H1 (cell line): ENCODE measurements at regions not wholly inside any gene's neighbourhood (a gene's known extent, or its start where the extent isn't known, plus 50 kb on each side); places are given as distances from the start of the nearest gene placed in this dataset.

Experiments used
- CEBPB ChIP-seq: IDR thresholded peaks from 2 replicates; pipeline ENCODE4 v1.6.1; 2012; ENCODE audit warnings: low read depth, low read length
- CREB1 ChIP-seq: IDR thresholded peaks from 2 replicates; pipeline ENCODE4 v1.6.1; 2012; ENCODE audit warnings: inconsistent platforms
- NRF1 ChIP-seq: IDR thresholded peaks from 2 replicates; pipeline ENCODE4 v1.6.1; 2011; ENCODE audit warnings: mild to moderate bottlenecking, low read depth, low read length, improper control_type of control experiment
- POLR2AphosphoS5 ChIP-seq: IDR thresholded peaks from 2 replicates; pipeline ENCODE4 v1.6.1; 2011; ENCODE audit warnings: low read depth, low read length
- RAD21 ChIP-seq, 2 experiments: IDR thresholded peaks in 1 of 2; conservative IDR thresholded peaks in 1 of 2; 2 replicates each; pipeline ENCODE4 v1.6.1; 2011; ENCODE audit warnings: low read depth in 2 of 2, low read length in 2 of 2, improper control_type of control experiment in 1 of 2, inconsistent platforms in 1 of 2, mild to moderate bottlenecking in 1 of 2, moderate library complexity in 1 of 2
- SP1 ChIP-seq: IDR thresholded peaks from 2 replicates; pipeline ENCODE4 v1.6.1; 2011; ENCODE audit warnings: low read depth, low read length
- SUZ12 ChIP-seq: fragments of 200-600 bp; sonication (generic); IDR thresholded peaks from 2 replicates; pipeline ENCODE4 v1.6.1; 2012; ENCODE audit warnings: mild to moderate bottlenecking, inconsistent platforms, low read length, moderate library complexity, mixed read lengths
- TF ChIP-seq, protein P1 (sequence below): IDR thresholded peaks from 2 replicates; pipeline ENCODE4 v1.6.1; 2011; ENCODE audit warnings: low read length, improper control_type of control experiment
- TF ChIP-seq, protein P2 (sequence below), 3 experiments: IDR thresholded peaks; 1 replicate in 2 of 3; 2 replicates in 1 of 3; pipeline versions ENCODE4 v1.5.1 to v1.6.1; 2011; ENCODE audit warnings: low read length in 3 of 3, mild to moderate bottlenecking in 3 of 3, inconsistent platforms in 2 of 3, low read depth in 1 of 3, moderate library complexity in 1 of 3; ENCODE audit not compliant: insufficient read depth in 1 of 3; ENCODE audit errors: control extremely low read depth in 1 of 3
- TF ChIP-seq, protein P3 (sequence below): IDR thresholded peaks from 2 replicates; pipeline ENCODE4 v1.6.1; 2012; ENCODE audit warnings: inconsistent platforms

DNA sequence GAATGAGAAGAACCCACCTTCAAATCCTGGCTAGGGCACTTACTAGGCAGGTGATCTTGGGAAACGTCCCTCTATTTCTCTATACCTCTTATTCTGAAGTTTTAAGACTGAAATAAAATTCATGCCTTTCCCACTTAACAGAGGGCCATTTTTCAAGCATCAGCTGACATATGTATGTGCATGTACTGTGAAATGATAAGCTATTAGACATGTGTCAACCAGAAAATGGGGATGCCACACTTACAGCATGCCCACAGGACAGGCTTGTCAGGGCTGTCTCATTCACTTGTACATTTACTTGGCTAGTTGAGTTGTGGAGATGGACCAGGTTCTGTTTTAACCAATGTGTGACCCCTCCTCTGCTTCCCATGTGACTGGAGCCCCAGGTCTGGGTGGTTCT is 78.5 kb downstream of the C9orf152 start:
- TF ChIP-seq, protein P1, sequence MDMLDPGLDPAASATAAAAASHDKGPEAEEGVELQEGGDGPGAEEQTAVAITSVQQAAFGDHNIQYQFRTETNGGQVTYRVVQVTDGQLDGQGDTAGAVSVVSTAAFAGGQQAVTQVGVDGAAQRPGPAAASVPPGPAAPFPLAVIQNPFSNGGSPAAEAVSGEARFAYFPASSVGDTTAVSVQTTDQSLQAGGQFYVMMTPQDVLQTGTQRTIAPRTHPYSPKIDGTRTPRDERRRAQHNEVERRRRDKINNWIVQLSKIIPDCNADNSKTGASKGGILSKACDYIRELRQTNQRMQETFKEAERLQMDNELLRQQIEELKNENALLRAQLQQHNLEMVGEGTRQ, result no peak
- no peak for TF ChIP-seq SUZ12
- TF ChIP-seq SP1, result no peak
- no peak for TF ChIP-seq POLR2AphosphoS5
- no peak for TF ChIP-seq CREB1
- TF ChIP-seq, protein P2, sequence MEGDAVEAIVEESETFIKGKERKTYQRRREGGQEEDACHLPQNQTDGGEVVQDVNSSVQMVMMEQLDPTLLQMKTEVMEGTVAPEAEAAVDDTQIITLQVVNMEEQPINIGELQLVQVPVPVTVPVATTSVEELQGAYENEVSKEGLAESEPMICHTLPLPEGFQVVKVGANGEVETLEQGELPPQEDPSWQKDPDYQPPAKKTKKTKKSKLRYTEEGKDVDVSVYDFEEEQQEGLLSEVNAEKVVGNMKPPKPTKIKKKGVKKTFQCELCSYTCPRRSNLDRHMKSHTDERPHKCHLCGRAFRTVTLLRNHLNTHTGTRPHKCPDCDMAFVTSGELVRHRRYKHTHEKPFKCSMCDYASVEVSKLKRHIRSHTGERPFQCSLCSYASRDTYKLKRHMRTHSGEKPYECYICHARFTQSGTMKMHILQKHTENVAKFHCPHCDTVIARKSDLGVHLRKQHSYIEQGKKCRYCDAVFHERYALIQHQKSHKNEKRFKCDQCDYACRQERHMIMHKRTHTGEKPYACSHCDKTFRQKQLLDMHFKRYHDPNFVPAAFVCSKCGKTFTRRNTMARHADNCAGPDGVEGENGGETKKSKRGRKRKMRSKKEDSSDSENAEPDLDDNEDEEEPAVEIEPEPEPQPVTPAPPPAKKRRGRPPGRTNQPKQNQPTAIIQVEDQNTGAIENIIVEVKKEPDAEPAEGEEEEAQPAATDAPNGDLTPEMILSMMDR (IDR thresholded peaks at IDR 0.05; ENCODE audit: control extremely low read depth in 1 of 3, insufficient read depth in 1 of 3, low read depth in 1 of 3, low read length in 3 of 3), result no peak
- TF ChIP-seq, protein P3, sequence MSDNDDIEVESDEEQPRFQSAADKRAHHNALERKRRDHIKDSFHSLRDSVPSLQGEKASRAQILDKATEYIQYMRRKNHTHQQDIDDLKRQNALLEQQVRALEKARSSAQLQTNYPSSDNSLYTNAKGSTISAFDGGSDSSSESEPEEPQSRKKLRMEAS, result no peak
- no peak for TF ChIP-seq CEBPB
- no peak for TF ChIP-seq NRF1
- TF ChIP-seq RAD21 (IDR thresholded peaks at IDR 0.05 in 1 of 2, conservative IDR thresholded peaks at IDR 0.05 in 1 of 2; ENCODE audit: low read depth in 2 of 2, low read length in 2 of 2), result no peak
